ENCODE measurements at regions not wholly inside any gene's neighbourhood (a gene's known extent, or its start where the extent isn't known, plus 50 kb on each side); places are given as distances from the start of the nearest gene placed in this dataset.
A peak's percentile ranks its signal among the peaks of the same experiment; 100 is the strongest.

- no peak for DNase-seq (ENCODE audit: low spot score)
- Histone ChIP-seq H3K4me3 (no peak overlapping the region), H3K27ac (no peak overlapping the region)
- TF ChIP-seq CTCF (IDR thresholded peaks at IDR 0.05): no peak
Measured at GRCh38 chr4:120158841-120159463, 92.3 kb upstream of the MAD2L1 start.

GRCh38 chr4:120158046-120158445, 91.4 kb upstream of the MAD2L1 start:
- no peak overlapping the region for H3K27ac ChIP-seq
- H3K4me3 ChIP-seq: no peak overlapping the region
- no peak for TF ChIP-seq CTCF (IDR thresholded peaks at IDR 0.05)
- DNase-seq (ENCODE audit: low spot score): no peak

GRCh38 chr4:120156120-120156718, 89.6 kb upstream of the MAD2L1 start:
- H3K27ac ChIP-seq: no peak overlapping the region
- TF ChIP-seq CTCF (IDR thresholded peaks at IDR 0.05): peak; percentile 47
- H3K4me3 ChIP-seq: no peak overlapping the region
- no peak for DNase-seq (ENCODE audit: low spot score)

GRCh38 chr4:120155287-120155686, 88.6 kb upstream of the MAD2L1 start:
- TF ChIP-seq CTCF (IDR thresholded peaks at IDR 0.05): no peak
- Histone ChIP-seq H3K4me3 (no peak overlapping the region), H3K27ac (no peak overlapping the region)
- DNase-seq (ENCODE audit: low spot score): no peak

- Histone ChIP-seq H3K27ac (no peak overlapping the region), H3K4me3 (no peak overlapping the region)
- TF ChIP-seq CTCF (IDR thresholded peaks at IDR 0.05): no peak
- DNase-seq (ENCODE audit: low spot score): no peak
Measured at GRCh38 chr4:120144634-120145033, 78.0 kb upstream of the MAD2L1 start.

GRCh38 chr4:120144041-120144440, 77.4 kb upstream of the MAD2L1 start:
- no peak overlapping the region for H3K4me3 ChIP-seq
- DNase-seq (ENCODE audit: low spot score): no peak
- TF ChIP-seq CTCF (IDR thresholded peaks at IDR 0.05): no peak
- H3K27ac ChIP-seq: no peak overlapping the region

GRCh38 chr4:120139392-120139791, 72.7 kb upstream of the MAD2L1 start:
- no peak overlapping the region for H3K27ac ChIP-seq
- no peak for DNase-seq (ENCODE audit: low spot score)
- no peak for TF ChIP-seq CTCF (IDR thresholded peaks at IDR 0.05)
- no peak overlapping the region for H3K4me3 ChIP-seq

Data from coronary artery (tissue), 2 donors.